ENCODE measurements at regions not wholly inside any gene's neighbourhood (a gene's known extent, or its start where the extent isn't known, plus 50 kb on each side); places are given as distances from the start of the nearest gene placed in this dataset.

DNA sequence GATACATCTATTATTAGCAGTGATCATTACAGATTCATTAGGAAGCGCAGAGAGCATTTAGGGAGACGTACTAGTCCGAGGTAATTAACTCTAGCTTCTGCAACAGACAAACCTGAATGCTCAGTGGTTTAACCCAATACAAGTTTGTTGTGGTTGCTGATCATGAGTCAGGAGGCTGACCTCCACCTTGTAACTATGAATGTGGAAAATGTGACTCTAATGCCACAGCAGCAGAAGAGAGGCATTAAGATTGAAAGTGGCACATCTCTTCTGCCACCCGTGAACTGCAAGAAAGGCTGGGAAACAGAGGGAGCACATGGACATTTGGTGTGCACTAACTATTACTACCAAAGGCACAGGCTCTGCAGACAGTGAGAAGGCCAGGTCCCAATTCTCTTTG is 71.2 kb upstream of the C3orf80 start:
- H3K14ac ChIP-seq (ENCODE audit: insufficient read depth, low read length), result no peak overlapping the region
- H3K79me2 ChIP-seq (ENCODE audit: insufficient read depth, low read length), result no peaks in the 10 kb centered on the region
- H3K27ac ChIP-seq (ENCODE audit: insufficient read length, low read depth, low read length), result no peak overlapping the region
- H2AK5ac ChIP-seq (ENCODE audit: insufficient read length, low read length), result no peak overlapping the region
- no peak overlapping the region for H2BK20ac ChIP-seq (ENCODE audit: low read depth, low read length, poor library complexity, severe bottlenecking)
- no peak overlapping the region for H3T11ph ChIP-seq (ENCODE audit: low read length)
- H3K4me1 ChIP-seq (ENCODE audit: insufficient read depth, low read length), result no peaks in the 10 kb centered on the region
- no CpG with 5 or more reads among the region's 4 CpGs for WGBS (ENCODE audit: extremely low coverage, insufficient read length, low lambda C conversion rate)
- Mint-ChIP-seq H3K36me3 (ENCODE audit: insufficient read depth in 1 of 3, low read depth in 3 of 3) (no peaks in the 10 kb centered on the region), H3K9me3 (no peaks in the 10 kb centered on the region), H3K4me1 (peaks cover 5% of the 10 kb centered on the region in 2 experiments), H3K4me3 (no peak overlapping the region), H3K27ac (no peak overlapping the region), H3K27me3 (ENCODE audit: low read depth) (no peaks in the 10 kb centered on the region)
- no peak overlapping the region for H2BK120ac ChIP-seq (ENCODE audit: low read depth, low read length, poor library complexity, severe bottlenecking)
- no peak overlapping the region for H3K9ac ChIP-seq (ENCODE audit: extremely low read depth, insufficient read length, low read length)
- no peak overlapping the region for H2BK5ac ChIP-seq (ENCODE audit: insufficient read length, low read length)
- H2AFZ ChIP-seq (ENCODE audit: low read length), result no peak overlapping the region
- no peak overlapping the region for H4K5ac ChIP-seq (ENCODE audit: insufficient read length, low read depth, low read length)
- H3K18ac ChIP-seq (ENCODE audit: insufficient read length, low read depth, low read length), result no peak overlapping the region
- H2BK15ac ChIP-seq (ENCODE audit: low read depth, low read length), result no peak overlapping the region
- H4K8ac ChIP-seq (replicated peaks; ENCODE audit: insufficient read length, low read depth, low read length), result no peak overlapping the region
- H4K91ac ChIP-seq (ENCODE audit: insufficient read length, low read depth, low read length), result no peak overlapping the region
- H3K23me2 ChIP-seq (ENCODE audit: insufficient read length, low read depth, low read length, poor library complexity, severe bottlenecking), result no peaks in the 10 kb centered on the region
- no peaks in the 10 kb centered on the region for H3K27me3 ChIP-seq (ENCODE audit: insufficient read depth, low read length)
- H3K4ac ChIP-seq (ENCODE audit: low read depth, low read length), result no peak overlapping the region
- H3K56ac ChIP-seq (ENCODE audit: insufficient read length, low read depth, low read length), result no peak overlapping the region
- no peak overlapping the region for H3K4me2 ChIP-seq (ENCODE audit: insufficient read depth, insufficient read length, low read length)
- H4K20me1 ChIP-seq (ENCODE audit: control insufficient read depth, insufficient read depth, insufficient read length), result peaks cover 2% of the 10 kb centered on the region
- H3K23ac ChIP-seq (ENCODE audit: insufficient read length, low read depth, low read length), result no peak overlapping the region
- no peaks in the 10 kb centered on the region for H3K79me1 ChIP-seq (ENCODE audit: insufficient read depth, low read depth, low read length, poor library complexity, severe bottlenecking)
- DNase-seq, result no peak
- no peak overlapping the region for H2BK12ac ChIP-seq (ENCODE audit: insufficient read length, low read depth, low read length)
- H3K9me3 ChIP-seq (ENCODE audit: control insufficient read depth, low read depth, low read length), result no peaks in the 10 kb centered on the region
- TF ChIP-seq, protein P1, sequence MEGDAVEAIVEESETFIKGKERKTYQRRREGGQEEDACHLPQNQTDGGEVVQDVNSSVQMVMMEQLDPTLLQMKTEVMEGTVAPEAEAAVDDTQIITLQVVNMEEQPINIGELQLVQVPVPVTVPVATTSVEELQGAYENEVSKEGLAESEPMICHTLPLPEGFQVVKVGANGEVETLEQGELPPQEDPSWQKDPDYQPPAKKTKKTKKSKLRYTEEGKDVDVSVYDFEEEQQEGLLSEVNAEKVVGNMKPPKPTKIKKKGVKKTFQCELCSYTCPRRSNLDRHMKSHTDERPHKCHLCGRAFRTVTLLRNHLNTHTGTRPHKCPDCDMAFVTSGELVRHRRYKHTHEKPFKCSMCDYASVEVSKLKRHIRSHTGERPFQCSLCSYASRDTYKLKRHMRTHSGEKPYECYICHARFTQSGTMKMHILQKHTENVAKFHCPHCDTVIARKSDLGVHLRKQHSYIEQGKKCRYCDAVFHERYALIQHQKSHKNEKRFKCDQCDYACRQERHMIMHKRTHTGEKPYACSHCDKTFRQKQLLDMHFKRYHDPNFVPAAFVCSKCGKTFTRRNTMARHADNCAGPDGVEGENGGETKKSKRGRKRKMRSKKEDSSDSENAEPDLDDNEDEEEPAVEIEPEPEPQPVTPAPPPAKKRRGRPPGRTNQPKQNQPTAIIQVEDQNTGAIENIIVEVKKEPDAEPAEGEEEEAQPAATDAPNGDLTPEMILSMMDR (conservative IDR thresholded peaks at IDR 0.05), result no peak
